ENCODE measurements at regions not wholly inside any gene's neighbourhood (a gene's known extent, or its start where the extent isn't known, plus 50 kb on each side); places are given as distances from the start of the nearest gene placed in this dataset.

GRCh38 chr19:30316560-30317106, 55.6 kb upstream of the ZNF536 start:
- no peak for FAIRE-seq
- TF ChIP-seq, protein P1, sequence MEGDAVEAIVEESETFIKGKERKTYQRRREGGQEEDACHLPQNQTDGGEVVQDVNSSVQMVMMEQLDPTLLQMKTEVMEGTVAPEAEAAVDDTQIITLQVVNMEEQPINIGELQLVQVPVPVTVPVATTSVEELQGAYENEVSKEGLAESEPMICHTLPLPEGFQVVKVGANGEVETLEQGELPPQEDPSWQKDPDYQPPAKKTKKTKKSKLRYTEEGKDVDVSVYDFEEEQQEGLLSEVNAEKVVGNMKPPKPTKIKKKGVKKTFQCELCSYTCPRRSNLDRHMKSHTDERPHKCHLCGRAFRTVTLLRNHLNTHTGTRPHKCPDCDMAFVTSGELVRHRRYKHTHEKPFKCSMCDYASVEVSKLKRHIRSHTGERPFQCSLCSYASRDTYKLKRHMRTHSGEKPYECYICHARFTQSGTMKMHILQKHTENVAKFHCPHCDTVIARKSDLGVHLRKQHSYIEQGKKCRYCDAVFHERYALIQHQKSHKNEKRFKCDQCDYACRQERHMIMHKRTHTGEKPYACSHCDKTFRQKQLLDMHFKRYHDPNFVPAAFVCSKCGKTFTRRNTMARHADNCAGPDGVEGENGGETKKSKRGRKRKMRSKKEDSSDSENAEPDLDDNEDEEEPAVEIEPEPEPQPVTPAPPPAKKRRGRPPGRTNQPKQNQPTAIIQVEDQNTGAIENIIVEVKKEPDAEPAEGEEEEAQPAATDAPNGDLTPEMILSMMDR (IDR thresholded peaks at IDR 0.05; ENCODE audit: insufficient read depth, missing control alignments): no peak
- DNase-seq (ENCODE audit: insufficient read length, low spot score): no peak

DNA sequence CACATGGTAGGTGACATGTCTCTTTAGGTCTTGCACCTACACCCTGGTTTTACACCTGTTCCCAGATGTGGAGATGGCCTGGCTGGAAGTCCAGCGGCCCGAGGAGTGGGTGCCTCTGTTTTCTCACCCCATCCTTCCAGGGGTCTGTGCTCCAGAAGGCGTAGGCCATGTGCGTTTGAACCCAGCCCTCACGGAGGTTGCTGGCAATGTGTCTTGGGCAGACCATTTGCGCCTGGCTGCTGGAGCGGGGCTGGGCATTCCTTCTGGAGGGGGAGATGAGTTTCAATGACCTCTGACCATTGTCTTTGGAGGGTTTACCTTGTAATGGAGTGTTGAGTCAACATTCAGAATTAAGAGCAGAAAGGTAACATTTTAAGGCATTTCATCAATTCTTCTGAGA, 54.8 kb upstream of the ZNF536 start:
- DNase-seq (ENCODE audit: insufficient read length, low spot score) (no peak), FAIRE-seq (no peak)
- TF ChIP-seq, protein P1 (IDR thresholded peaks at IDR 0.05; ENCODE audit: insufficient read depth, missing control alignments): no peak

GRCh38 chr19:30318261-30318660, 53.9 kb upstream of the ZNF536 start:
- DNase-seq (ENCODE audit: insufficient read length, low spot score): no peak
- TF ChIP-seq, protein P1 (IDR thresholded peaks at IDR 0.05; ENCODE audit: insufficient read depth, missing control alignments): no peak
- no peak for FAIRE-seq

GRCh38 chr19:30318936-30319335, 53.2 kb upstream of the ZNF536 start:
- DNase-seq (ENCODE audit: insufficient read length, low spot score): no peak
- TF ChIP-seq, protein P1 (IDR thresholded peaks at IDR 0.05; ENCODE audit: insufficient read depth, missing control alignments): no peak
- no peak for FAIRE-seq

- TF ChIP-seq, protein P1 (IDR thresholded peaks at IDR 0.05; ENCODE audit: insufficient read depth, missing control alignments): no peak
- FAIRE-seq: no peak
- DNase-seq (ENCODE audit: insufficient read length, low spot score): no peak
Measured at GRCh38 chr19:30319411-30319810, 52.8 kb upstream of the ZNF536 start.

GRCh38 chr19:30319876-30320275, 52.3 kb upstream of the ZNF536 start:
- no peak for DNase-seq (ENCODE audit: insufficient read length, low spot score)
- no peak for FAIRE-seq
- TF ChIP-seq, protein P1 (IDR thresholded peaks at IDR 0.05; ENCODE audit: insufficient read depth, missing control alignments): no peak

DNA sequence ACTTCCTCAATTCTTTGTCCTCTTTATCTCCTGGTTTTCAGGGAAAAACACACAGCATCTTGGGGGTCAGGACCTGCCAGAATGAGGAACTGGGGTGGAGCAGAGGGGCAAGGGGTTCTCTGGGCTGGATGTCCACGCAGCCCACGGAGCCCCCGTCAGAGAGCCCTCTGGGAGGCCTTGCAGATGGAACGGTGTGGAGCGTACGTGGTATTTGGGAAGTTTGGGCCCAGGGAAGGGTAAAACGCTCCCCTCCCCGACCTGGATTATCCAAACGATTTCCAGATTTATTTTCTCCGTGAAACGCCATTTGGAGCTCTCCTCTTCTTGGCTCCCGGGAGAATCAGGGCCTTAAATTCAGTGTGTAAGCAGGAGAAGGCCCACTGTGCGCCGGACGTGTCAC, 51.7 kb upstream of the ZNF536 start:
- TF ChIP-seq, protein P1 (IDR thresholded peaks at IDR 0.05; ENCODE audit: insufficient read depth, missing control alignments): no peak
- no peak for DNase-seq (ENCODE audit: insufficient read length, low spot score)
- FAIRE-seq: no peak
